ENCODE measurements at regions not wholly inside any gene's neighbourhood (a gene's known extent, or its start where the extent isn't known, plus 50 kb on each side); places are given as distances from the start of the nearest gene placed in this dataset.
"Not testable (repeated sequence)": the region's sequence is repeated elsewhere in the genome, so short reads cannot be mapped to it uniquely, and the experiment has no call there.

DNA sequence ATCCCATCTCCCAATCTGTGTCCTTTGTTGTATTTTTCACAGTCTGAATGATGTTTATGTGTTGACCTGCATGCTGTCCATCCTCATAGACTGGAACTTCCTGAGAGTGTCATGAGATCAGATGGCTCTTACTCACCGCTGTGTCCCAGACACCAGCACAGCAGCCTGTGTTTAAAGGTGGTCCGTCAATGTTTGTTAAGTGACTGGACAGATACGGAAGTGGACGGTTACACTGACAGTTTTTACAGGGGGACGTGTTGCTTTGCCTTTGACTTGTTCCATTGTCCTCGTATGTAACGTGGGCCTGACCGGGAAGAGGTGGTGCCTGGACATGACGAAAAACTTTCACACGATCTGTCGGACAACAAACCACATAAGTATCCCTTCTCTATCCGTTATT is 56.7 kb upstream of the SULF2 start:
- not testable (repeated sequence) for DNase-seq (ENCODE audit: low spot score)

DNA sequence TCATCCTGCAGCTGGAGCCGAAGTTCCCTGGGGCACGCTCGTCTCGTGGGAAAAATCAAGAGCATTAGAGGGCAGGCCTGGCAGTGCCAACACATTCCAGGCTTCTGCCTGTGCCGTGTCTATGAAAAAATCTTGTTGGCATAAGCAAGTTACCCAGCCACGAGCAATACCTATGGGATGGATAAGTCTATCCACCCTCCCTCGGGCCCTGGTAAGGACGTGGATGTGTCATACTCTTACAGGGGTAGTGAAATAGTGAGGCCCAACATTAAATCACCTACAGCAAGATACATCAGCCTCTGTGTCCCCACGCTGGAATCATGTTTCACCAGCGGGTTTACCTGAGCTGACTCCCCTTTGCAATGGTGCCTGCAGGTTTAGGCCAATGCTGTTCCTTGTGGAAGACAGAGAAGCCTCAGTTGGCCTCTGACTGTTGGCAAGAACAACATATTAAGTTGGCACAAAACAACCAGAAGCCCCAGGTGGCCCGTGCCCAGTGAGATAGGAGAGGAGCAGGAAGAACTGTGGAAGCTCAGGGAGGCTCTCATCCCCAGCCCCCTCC is 51.1 kb upstream of the SULF2 start:
- not testable (repeated sequence) for DNase-seq (ENCODE audit: low spot score)
